GM21360 (cell line): ENCODE measurements at regions not wholly inside any gene's neighbourhood (a gene's known extent, or its start where the extent isn't known, plus 50 kb on each side); places are given as distances from the start of the nearest gene placed in this dataset.

Source experiments
- ATAC-seq: cut with Tn5 transposase; IDR thresholded peaks from one replicate; pipeline ENCODE4 v1.9.1; 2021; ENCODE audit warnings: mild to moderate bottlenecking, moderate library complexity; ENCODE audit not compliant: unreplicated experiment

DNA sequence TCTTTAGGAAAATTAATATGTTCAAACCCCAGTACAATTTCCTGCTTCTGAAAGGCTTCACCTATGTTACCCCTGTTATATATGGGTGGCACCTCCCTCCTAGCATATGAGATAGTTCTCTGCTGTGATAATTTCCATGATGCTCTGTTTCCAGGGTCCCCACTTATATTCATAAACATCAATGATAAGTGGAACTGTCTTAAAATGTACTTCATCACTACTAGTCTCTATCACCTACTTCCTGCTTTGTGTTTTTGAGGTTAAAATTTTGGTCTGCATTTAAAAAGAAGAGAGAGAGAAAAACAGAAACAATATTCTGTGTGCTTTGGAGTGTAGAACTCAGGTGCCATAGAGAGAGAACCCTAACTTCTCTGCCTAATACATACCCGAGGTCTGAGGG lies 234.7 kb downstream of the HTR1A start:
- no peak for ATAC-seq

DNA sequence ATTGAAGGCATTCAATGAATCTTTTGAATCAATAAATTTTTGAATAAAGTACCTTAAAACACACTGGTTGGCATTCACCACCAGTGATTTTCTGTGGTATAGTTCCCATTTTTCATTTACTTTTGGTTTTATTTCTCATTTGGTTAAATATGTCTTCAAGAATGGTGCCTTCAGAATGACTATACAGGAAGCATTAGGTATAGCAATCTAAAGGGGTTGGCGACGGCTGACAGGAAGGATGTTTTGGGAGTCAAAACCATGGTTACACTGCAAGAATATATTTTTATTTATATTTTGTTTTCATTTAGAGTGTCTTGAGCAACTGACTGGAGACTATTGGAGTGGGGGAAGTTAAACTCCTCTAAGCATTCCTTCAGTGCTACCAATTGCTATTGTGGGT lies 235.7 kb downstream of the HTR1A start:
- ATAC-seq: peak; percentile 68

DNA sequence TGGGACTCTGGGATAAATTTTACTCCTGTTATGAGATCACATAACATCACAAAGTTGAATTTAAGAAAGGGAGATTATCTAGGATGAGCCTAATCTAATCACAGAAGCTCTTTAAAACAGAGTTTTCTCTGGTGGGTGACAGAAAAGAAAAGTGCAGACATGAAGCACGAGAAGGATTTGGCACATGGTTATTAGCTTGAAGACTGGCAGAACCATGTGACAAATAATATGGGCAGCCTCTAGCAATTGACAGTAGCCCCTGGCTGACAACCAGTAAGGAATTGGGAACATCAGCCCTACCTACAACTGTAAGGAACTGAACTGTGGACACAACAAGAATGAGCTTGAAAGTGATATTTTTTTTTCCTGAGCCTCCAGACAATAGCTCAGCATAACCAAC lies 243.1 kb downstream of the HTR1A start:
- ATAC-seq: no peak

DNA sequence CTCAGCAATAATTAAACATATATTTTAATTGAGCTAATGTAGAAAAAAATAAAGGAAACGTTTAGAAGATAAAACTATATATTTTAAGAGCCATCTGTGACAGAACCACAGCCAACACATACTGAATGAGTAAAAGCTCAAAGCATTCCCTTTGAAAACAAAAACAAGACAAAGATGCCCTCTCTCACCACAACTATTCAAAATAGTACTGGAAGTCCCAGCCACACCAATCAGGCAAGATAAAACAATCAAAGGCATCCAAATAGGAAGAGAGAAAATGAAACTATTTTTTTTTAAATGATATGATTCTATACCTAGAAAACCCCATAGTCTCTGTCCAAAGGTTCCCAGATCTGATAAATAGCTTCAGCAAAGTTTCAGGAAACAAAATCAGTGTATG lies 262.0 kb downstream of the HTR1A start:
- ATAC-seq: no peak

DNA sequence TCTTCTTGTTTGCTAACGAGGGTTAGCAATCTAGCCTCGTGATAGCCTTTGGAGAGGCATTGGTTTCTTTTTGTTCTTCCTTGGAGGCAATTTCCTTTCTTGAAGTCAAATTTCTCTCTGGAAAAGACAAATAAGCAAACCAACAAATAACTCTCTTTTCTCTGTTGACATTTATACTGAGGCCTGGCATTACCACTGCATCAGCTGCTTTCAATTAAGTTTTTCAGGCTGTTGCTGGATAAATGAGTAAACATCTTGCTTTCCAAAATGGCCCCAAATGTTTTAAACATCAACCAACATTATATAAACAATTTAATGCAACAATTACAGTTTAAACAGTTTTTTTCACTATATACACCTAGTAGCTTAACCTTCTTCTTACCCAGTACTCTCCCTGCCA lies 264.4 kb downstream of the HTR1A start:
- ATAC-seq: no peak

- no peak for ATAC-seq
Measured at GRCh38 chr5:63690546-63690945, 271.7 kb downstream of the HTR1A start.

DNA sequence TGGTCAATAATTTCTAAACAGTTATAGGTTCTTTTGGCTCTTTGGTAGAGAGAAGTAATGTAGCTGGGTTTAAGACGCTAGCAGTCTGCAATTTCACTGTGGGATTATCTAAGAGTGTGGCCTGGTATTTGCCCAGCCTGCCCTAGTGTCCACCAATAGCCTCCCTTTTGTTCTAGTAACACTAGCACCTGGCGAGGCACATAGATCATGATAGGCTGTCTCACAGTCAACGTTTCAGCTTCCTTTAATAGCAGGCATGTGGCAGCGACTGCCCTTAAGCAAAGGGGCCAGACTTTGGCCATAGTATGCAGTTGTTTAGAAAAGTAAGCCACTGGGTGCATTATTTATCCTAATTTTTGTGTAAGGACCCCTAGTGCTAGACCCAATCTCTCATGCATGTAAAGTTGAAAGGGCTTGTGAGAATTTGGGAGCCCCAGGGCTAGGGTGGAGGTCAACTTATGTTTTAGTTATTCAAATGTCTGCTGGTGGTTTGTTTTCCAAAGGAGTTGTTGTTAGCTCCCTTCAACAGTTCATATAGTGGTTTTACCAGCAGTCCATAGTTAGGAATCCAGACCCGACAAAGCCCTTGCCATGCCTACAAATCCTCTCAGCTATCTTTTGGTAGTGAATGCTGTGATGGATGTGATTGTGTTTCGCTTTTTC lies 274.3 kb downstream of the HTR1A start:
- no peak for ATAC-seq

GRCh38 chr5:63686938-63687337 lies 275.3 kb downstream of the HTR1A start:
- no peak for ATAC-seq

DNA sequence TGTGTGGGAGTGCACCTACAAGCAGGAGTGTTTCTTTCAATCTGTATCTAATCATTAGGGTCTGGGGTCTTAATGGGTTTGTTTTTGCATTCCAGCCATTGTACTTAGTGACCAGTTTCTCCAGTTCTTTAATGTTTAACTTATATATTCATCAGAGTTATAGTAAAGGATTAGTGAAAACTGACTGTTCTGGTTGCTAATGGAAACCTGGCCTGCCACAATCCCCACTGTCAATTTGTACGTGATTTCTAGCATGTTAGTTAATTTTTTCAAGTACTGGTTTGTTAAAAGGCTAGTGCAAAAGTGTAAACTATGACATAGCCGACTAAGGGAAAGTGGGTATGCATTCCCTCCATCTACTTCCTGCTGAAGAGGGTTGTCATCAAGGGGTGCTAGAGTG lies 276.1 kb downstream of the HTR1A start:
- ATAC-seq: no peak

DNA sequence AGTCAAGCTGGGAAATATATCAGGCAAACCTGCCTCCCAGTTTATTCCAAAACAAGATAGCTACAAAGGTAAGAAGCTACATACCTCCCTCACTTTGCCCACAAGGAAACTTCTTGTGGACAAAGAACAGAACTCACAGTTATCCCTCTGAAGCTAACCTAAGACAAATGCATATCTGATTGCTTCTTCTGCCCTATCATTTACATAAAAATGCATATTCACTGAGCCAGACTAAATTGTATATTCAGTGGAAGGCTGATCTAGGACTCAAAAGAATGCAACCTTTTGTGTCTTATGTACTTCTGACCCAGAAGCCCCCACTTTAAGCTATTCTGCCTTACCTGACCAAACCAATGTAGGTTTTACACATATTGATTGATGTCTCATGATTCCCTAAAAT lies 276.8 kb downstream of the HTR1A start:
- no peak for ATAC-seq

- ATAC-seq: no peak
Measured at GRCh38 chr5:63674881-63675280, 287.4 kb downstream of the HTR1A start.

- no peak for ATAC-seq
Measured at GRCh38 chr5:63655043-63655442, 307.2 kb downstream of the HTR1A start.

- no peak for ATAC-seq
Measured at GRCh38 chr5:63650581-63650980, 311.7 kb downstream of the HTR1A start.

- no peak for ATAC-seq
Measured at GRCh38 chr5:63648376-63648775, 313.9 kb downstream of the HTR1A start.

- ATAC-seq: no peak
Measured at GRCh38 chr5:63629951-63630630, 332.2 kb downstream of the HTR1A start.

- ATAC-seq: no peak
Measured at GRCh38 chr5:63613442-63613841, 348.8 kb downstream of the HTR1A start.

GRCh38 chr5:63603996-63604395 lies 358.2 kb downstream of the HTR1A start:
- ATAC-seq: no peak

DNA sequence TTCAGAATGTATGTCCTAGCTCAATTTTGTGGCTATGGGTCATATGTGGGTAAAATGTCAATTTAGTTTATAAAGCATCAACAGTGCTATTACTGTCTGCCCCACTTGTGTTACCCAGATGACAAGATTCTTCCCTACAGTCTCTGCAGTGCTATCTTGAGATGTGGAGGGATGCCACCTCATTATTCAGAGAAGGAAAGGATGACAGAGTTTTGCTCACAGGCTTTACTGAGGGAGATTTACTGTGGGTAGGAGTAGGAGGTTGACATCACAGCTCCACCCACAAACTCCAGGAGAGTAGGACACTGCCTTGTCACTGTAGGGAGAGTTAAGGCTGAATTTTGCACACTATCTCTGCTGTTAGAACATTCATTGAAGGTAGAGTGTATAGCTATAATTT lies 359.3 kb downstream of the HTR1A start:
- no peak for ATAC-seq

DNA sequence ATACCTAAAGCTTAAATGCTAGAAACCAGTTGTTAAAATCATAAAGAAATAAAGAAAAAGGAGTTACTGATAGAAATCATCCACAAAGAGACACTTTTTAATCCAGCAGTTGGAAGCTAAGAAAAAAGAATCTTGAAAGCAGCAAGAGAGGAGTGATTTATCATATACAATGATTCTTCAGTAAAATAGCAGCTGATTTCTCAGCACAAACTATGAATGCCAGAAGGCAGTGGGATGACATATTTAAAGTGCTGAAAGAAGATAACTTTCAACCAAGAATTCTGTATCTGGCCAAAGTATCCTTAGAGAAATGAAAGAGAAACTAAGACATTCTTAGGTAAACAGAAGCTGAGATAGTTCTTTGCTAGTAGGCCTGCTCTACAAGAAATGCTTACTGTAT lies 366.0 kb downstream of the HTR1A start:
- no peak for ATAC-seq

- peak; percentile 54 for ATAC-seq
Measured at GRCh38 chr5:63573380-63573779, 388.9 kb downstream of the HTR1A start.

DNA sequence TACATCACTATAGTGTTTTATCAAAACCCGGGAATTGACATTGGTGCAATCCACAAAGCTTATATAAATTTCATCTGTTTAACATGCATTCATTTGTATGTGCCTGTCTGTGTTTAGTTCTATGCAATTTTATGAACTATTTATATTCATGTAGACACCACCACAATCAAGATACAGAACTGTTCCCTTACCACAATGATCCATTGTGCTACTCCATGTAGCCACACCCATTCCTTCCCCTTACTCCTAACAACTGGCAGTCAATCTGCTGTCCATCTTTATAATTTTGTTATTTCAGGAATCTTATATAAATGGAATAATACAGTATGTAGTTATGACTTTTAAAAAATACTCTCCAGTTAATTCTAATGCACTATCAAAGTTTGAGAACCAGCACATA lies 389.5 kb downstream of the HTR1A start:
- ATAC-seq: no peak

- ATAC-seq: no peak
Measured at GRCh38 chr5:63570752-63571151, 391.5 kb downstream of the HTR1A start.

- no peak for ATAC-seq
Measured at GRCh38 chr5:63564789-63565188, 397.5 kb downstream of the HTR1A start.
